NB4 (cell line): ENCODE measurements at regions not wholly inside any gene's neighbourhood (a gene's known extent, or its start where the extent isn't known, plus 50 kb on each side); places are given as distances from the start of the nearest gene placed in this dataset.

Source experiments
- DNase-seq: peaks from one replicate; pipeline ENCODE4 v3.0.0; 2010; ENCODE audit warnings: low read depth
- H3K4me3 ChIP-seq: one replicate; pipeline ENCODE4 v1.5.1; 2011; ENCODE audit warnings: mild to moderate bottlenecking, low read depth, low read length, moderate library complexity
- CTCF ChIP-seq: IDR thresholded peaks from one replicate; pipeline ENCODE4 v1.5.1; 2012; ENCODE audit warnings: low read depth, low read length
- MYC ChIP-seq: IDR thresholded peaks from 2 replicates; pipeline ENCODE4 v1.6.1; 2011; ENCODE audit warnings: low read depth, low read length
- POLR2A ChIP-seq: IDR thresholded peaks from 2 replicates; pipeline ENCODE4 v1.6.1; 2011; ENCODE audit warnings: mild to moderate bottlenecking; ENCODE audit not compliant: insufficient read length; ENCODE audit errors: extremely low read depth
- TF ChIP-seq, protein P1 (sequence below): IDR thresholded peaks from 2 replicates; pipeline ENCODE4 v1.6.1; 2011; ENCODE audit warnings: low read depth, low read length

DNA sequence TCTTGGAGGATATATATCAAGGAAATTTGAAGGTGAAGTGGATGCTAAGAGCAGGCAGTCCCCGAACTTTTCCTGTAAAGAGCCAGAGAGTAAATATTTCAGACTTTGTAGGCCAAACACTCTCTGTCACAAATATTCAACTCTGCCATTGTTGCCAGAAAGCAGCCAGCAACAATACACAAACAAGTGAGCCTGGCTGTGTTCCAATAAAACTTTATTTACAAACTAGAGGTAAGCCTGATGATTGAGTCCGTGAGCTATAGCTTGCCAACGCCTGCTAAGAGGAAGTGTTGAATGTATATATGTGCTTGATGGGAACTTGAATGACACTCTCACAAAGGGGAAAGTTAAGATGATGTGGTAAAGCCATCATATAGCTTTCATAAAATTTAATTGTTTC is 166.0 kb upstream of the PLN start:
- no peak overlapping the region for H3K4me3 ChIP-seq
- TF ChIP-seq POLR2A (no peak), MYC (no peak), CTCF (no peak)
- TF ChIP-seq, protein P1, sequence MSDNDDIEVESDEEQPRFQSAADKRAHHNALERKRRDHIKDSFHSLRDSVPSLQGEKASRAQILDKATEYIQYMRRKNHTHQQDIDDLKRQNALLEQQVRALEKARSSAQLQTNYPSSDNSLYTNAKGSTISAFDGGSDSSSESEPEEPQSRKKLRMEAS: no peak
- DNase-seq: no peak

DNA sequence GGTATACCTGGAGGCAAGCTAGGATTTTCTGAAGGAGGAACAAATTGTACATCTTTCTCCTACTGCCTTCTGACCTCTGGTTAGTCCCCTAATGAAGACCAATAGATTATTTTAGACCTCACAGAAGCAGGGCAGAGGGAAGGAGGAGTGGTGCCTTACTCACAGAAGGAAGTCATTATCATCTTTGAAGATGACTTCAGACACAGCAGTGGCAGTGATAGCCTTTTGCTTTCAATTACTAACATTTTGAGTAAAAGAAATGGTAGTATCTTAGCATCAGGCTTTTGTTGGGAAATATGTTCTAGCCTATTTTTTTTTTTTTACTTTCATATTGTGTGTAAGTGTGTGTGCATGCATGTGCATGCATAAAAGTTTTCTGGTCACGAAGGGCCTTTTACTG is 164.2 kb upstream of the PLN start:
- TF ChIP-seq POLR2A: no peak
- DNase-seq: no peak
- H3K4me3 ChIP-seq: no peak overlapping the region

- TF ChIP-seq MYC: no peak
- TF ChIP-seq, protein P1: no peak
- no peak for TF ChIP-seq CTCF
- TF ChIP-seq POLR2A: no peak
- H3K4me3 ChIP-seq: no peak overlapping the region
- DNase-seq: no peak
These were observed 161.1 kb upstream of the PLN start for GRCh38 chr6:118386975-118387374.

GRCh38 chr6:118387921-118388701 is 160.0 kb upstream of the PLN start:
- DNase-seq: no peak
- TF ChIP-seq POLR2A (no peak), CTCF (no peak), MYC (no peak)
- TF ChIP-seq, protein P1: no peak
- no peak overlapping the region for H3K4me3 ChIP-seq

- no peak for DNase-seq
- TF ChIP-seq POLR2A (no peak), CTCF (no peak), MYC (no peak)
- TF ChIP-seq, protein P1: no peak
- no peak overlapping the region for H3K4me3 ChIP-seq
These were observed 157.0 kb upstream of the PLN start for GRCh38 chr6:118391086-118391485.

GRCh38 chr6:118394106-118394505 is 154.0 kb upstream of the PLN start:
- TF ChIP-seq MYC (no peak), POLR2A (no peak), CTCF (no peak)
- TF ChIP-seq, protein P1: no peak
- no peak for DNase-seq
- H3K4me3 ChIP-seq: no peak overlapping the region
